ENCODE measurements at regions not wholly inside any gene's neighbourhood (a gene's known extent, or its start where the extent isn't known, plus 50 kb on each side); places are given as distances from the start of the nearest gene placed in this dataset.

- Mint-ChIP-seq H3K36me3 (ENCODE audit: low read depth) (no peaks in the 10 kb centered on the region), H3K4me1 (ENCODE audit: low read depth) (no peaks in the 10 kb centered on the region), H3K27ac (no peak overlapping the region), H3K4me3 (no peak overlapping the region), H3K27me3 (no peaks in the 10 kb centered on the region), H3K9me3 (no peaks in the 10 kb centered on the region)
These were observed 86.7 kb upstream of the PTBP2 start for GRCh38 chr1:96634883-96635282.

GRCh38 chr1:96641282-96641681, 80.3 kb upstream of the PTBP2 start:
- H3K27me3 Mint-ChIP-seq, result no peaks in the 10 kb centered on the region
- H3K36me3 Mint-ChIP-seq (ENCODE audit: low read depth), result no peaks in the 10 kb centered on the region
- H3K4me1 Mint-ChIP-seq (ENCODE audit: low read depth), result no peaks in the 10 kb centered on the region
- H3K27ac Mint-ChIP-seq, result no peak overlapping the region
- H3K4me3 Mint-ChIP-seq, result no peak overlapping the region
- no peaks in the 10 kb centered on the region for H3K9me3 Mint-ChIP-seq

- H3K4me3 Mint-ChIP-seq, result no peak overlapping the region
- no peaks in the 10 kb centered on the region for H3K27me3 Mint-ChIP-seq
- no peaks in the 10 kb centered on the region for H3K9me3 Mint-ChIP-seq
- H3K36me3 Mint-ChIP-seq (ENCODE audit: low read depth), result no peaks in the 10 kb centered on the region
- no peak overlapping the region for H3K27ac Mint-ChIP-seq
- H3K4me1 Mint-ChIP-seq (ENCODE audit: low read depth), result no peaks in the 10 kb centered on the region
These were observed 78.1 kb upstream of the PTBP2 start for GRCh38 chr1:96643519-96643918.

GRCh38 chr1:96649301-96649700, 72.3 kb upstream of the PTBP2 start:
- Mint-ChIP-seq H3K27me3 (peaks cover 3% of the 10 kb centered on the region), H3K36me3 (ENCODE audit: low read depth) (no peaks in the 10 kb centered on the region), H3K9me3 (peaks cover 4% of the 10 kb centered on the region), H3K27ac (no peak overlapping the region), H3K4me1 (ENCODE audit: low read depth) (no peaks in the 10 kb centered on the region), H3K4me3 (no peak overlapping the region)

- Mint-ChIP-seq H3K36me3 (ENCODE audit: low read depth) (no peaks in the 10 kb centered on the region), H3K27ac (no peak overlapping the region), H3K4me1 (ENCODE audit: low read depth) (no peaks in the 10 kb centered on the region), H3K4me3 (no peak overlapping the region), H3K9me3 (peaks cover 4% of the 10 kb centered on the region), H3K27me3 (peaks cover 3% of the 10 kb centered on the region)
These were observed 70.1 kb upstream of the PTBP2 start for GRCh38 chr1:96651517-96651916.

- H3K4me1 Mint-ChIP-seq (ENCODE audit: low read depth), result no peaks in the 10 kb centered on the region
- H3K36me3 Mint-ChIP-seq (ENCODE audit: low read depth), result no peaks in the 10 kb centered on the region
- H3K27me3 Mint-ChIP-seq, result no peaks in the 10 kb centered on the region
- H3K27ac Mint-ChIP-seq, result no peak overlapping the region
- no peak overlapping the region for H3K4me3 Mint-ChIP-seq
- peaks cover 9% of the 10 kb centered on the region for H3K9me3 Mint-ChIP-seq
These were observed 61.5 kb upstream of the PTBP2 start for GRCh38 chr1:96660051-96660450.

- peaks cover 9% of the 10 kb centered on the region for H3K9me3 Mint-ChIP-seq
- no peak overlapping the region for H3K4me3 Mint-ChIP-seq
- no peaks in the 10 kb centered on the region for H3K27me3 Mint-ChIP-seq
- no peaks in the 10 kb centered on the region for H3K4me1 Mint-ChIP-seq (ENCODE audit: low read depth)
- no peak overlapping the region for H3K27ac Mint-ChIP-seq
- no peaks in the 10 kb centered on the region for H3K36me3 Mint-ChIP-seq (ENCODE audit: low read depth)
These were observed 61.1 kb upstream of the PTBP2 start for GRCh38 chr1:96660503-96660902.

Data from stimulated activated naive CD8-positive, alpha-beta T cell treated with anti-CD3 and anti-CD28 coated beads, Interleukin-15, Interleukin-2, amounts not matched to agents 100 ng/mL and 50 ng/mL, for 24 hours (primary cell).